ENCODE measurements at regions not wholly inside any gene's neighbourhood (a gene's known extent, or its start where the extent isn't known, plus 50 kb on each side); places are given as distances from the start of the nearest gene placed in this dataset.

- ATAC-seq (no peak), DNase-seq (ENCODE audit: low read depth, low spot score) (no peak)
- BruUV-seq (replicated peaks): no TSS peak
- Histone ChIP-seq H3K4me1 (ENCODE audit: control insufficient read depth in 1 of 2, insufficient read depth in 2 of 2, low read length in 2 of 2) (no peaks in the 10 kb centered on the region), H3K4me3 (replicated peaks in 1 of 2; ENCODE audit: low read depth in 1 of 2, low read length in 2 of 2) (no peak overlapping the region), H3K9me3 (ENCODE audit: control insufficient read depth in 1 of 2, insufficient read depth in 1 of 2, low read depth in 1 of 2, low read length in 2 of 2) (no peaks in the 10 kb centered on the region), H3K36me3 (ENCODE audit: control insufficient read depth in 1 of 2, insufficient read depth in 2 of 2, low read length in 2 of 2) (no peaks in the 10 kb centered on the region), H3K79me2 (ENCODE audit: insufficient read depth, low read length) (no peaks in the 10 kb centered on the region), H3K4me2 (ENCODE audit: low read length) (no peak overlapping the region), H3K27ac (ENCODE audit: low read depth, low read length) (no peak overlapping the region), H2AFZ (ENCODE audit: low read depth, low read length, poor library complexity, severe bottlenecking) (no peak overlapping the region), H4K20me1 (ENCODE audit: insufficient read depth) (no peaks in the 10 kb centered on the region), H3K9ac (ENCODE audit: low read length) (no peak overlapping the region), H3K9me2 (ENCODE audit: insufficient read depth) (no peaks in the 10 kb centered on the region), H3K27me3 (ENCODE audit: insufficient read depth, low read length) (no peaks in the 10 kb centered on the region; the same call in none of the 2 replicates)
- intact Hi-C loops (cut with micrococcal nuclease): no loop called here
- ChIA-PET RAD21 (ENCODE audit: low non-redundant PET in 1 of 2, low total read pairs in 2 of 2, uncharacterized antibody in 2 of 2, unreplicated experiment in 2 of 2) (no interaction called here), POLR2A (no interaction called here), CTCF (no interaction called here)
- TF ChIP-seq TCF7L2 (IDR thresholded peaks at IDR 0.05; ENCODE audit: borderline replicate concordance, extremely low read depth, insufficient read depth, insufficient read length): no peak
- no peak for TF ChIP-seq YY1 (IDR thresholded peaks at IDR 0.05; ENCODE audit: extremely low read depth, insufficient replicate concordance, low read depth, low read length)
- TF ChIP-seq ELF1 (IDR thresholded peaks at IDR 0.05; ENCODE audit: borderline replicate concordance, low read depth): no peak
- no peak for TF ChIP-seq JUND (IDR thresholded peaks at IDR 0.05)
- TF ChIP-seq ATF3 (IDR thresholded peaks at IDR 0.05): no peak
- no peak for TF ChIP-seq POLR2A (IDR thresholded peaks at IDR 0.05; ENCODE audit: borderline replicate concordance, extremely low read depth, insufficient read depth, insufficient read length)
- TF ChIP-seq CTCF (IDR thresholded peaks at IDR 0.05 in 2 of 3, conservative IDR thresholded peaks at IDR 0.05 in 1 of 3; ENCODE audit: borderline replicate concordance in 1 of 3, insufficient read depth in 1 of 3, low read depth in 2 of 3, low read length in 2 of 3): no peak
- no peak for TF ChIP-seq EZH2phosphoT487 (IDR thresholded peaks at IDR 0.05; ENCODE audit: borderline replicate concordance)
- TF ChIP-seq REST (IDR thresholded peaks at IDR 0.05; ENCODE audit: low read depth): no peak
- TF ChIP-seq MAX (IDR thresholded peaks at IDR 0.05): no peak
- TF ChIP-seq SIN3A (IDR thresholded peaks at IDR 0.05; ENCODE audit: low read depth): no peak
Measured at GRCh38 chr11:110935018-110935640, 222.9 kb upstream of the ARHGAP20 start.
